ENCODE measurements at regions not wholly inside any gene's neighbourhood (a gene's known extent, or its start where the extent isn't known, plus 50 kb on each side); places are given as distances from the start of the nearest gene placed in this dataset.

DNA sequence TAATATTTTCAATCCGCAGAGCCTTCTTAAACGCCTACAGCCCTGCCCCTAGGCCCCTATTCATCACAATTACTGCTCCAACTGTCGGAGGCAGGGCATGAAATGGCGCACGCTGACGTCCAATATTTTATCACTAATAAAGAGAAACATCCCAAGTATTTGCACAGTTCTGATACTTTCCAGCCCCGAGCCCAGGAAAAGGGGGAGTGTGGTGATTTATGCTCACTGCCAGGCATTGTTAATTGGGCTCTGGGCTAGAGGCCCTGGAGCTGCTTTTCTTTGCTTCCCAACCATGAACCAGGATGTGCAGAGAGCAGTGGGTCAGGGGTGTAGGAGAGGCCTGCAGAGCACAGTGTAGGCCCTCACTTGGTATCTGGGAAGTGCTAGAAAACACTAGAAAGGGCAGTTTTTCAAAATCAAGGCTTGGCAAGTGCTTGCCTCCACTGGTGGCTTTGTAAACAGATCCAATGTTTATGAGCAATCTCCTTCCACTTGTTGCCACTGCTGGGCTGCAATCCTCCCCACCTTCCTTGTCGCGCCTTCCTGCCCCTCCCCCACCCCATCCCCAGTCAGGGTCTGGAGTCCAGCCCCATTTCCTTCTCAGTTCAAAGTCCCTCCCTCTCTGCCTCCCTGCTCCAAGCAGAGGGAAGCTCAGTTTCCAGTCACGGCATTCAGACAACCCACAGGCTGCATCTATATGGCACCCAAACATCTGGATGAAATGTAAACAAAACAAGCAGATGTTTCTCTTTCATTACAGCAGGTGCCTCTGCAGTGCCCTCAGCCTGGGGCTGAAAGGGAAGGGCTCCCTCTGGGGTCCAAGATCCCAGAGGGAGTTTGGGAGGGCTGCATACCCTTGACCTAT lies 83.9 kb upstream of the PKDCC start:
- Histone ChIP-seq H3K27me3 (ENCODE audit: insufficient read depth in 3 of 3, low read length in 2 of 3) (no peaks in the 10 kb centered on the region), H3K27ac (no peak overlapping the region), H3K9me3 (no peaks in the 10 kb centered on the region), H3K4me3 (no peak overlapping the region), H3K4me1 (peaks cover 28% of the 10 kb centered on the region), H3K36me3 (ENCODE audit: insufficient read depth in 1 of 2, low read depth in 1 of 2) (no peaks in the 10 kb centered on the region)
- DNase-seq (peak; percentile 53 to 59), ATAC-seq (no peak)
- 56 to 73% (median 62%) methylated on average over 10 of the region's 10 CpGs for WGBS, 3 donors
- TF ChIP-seq, protein P1, sequence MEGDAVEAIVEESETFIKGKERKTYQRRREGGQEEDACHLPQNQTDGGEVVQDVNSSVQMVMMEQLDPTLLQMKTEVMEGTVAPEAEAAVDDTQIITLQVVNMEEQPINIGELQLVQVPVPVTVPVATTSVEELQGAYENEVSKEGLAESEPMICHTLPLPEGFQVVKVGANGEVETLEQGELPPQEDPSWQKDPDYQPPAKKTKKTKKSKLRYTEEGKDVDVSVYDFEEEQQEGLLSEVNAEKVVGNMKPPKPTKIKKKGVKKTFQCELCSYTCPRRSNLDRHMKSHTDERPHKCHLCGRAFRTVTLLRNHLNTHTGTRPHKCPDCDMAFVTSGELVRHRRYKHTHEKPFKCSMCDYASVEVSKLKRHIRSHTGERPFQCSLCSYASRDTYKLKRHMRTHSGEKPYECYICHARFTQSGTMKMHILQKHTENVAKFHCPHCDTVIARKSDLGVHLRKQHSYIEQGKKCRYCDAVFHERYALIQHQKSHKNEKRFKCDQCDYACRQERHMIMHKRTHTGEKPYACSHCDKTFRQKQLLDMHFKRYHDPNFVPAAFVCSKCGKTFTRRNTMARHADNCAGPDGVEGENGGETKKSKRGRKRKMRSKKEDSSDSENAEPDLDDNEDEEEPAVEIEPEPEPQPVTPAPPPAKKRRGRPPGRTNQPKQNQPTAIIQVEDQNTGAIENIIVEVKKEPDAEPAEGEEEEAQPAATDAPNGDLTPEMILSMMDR (IDR thresholded peaks at IDR 0.05) = no peak
- intact Hi-C loops (cut with DNase I) = no loop called here

DNA sequence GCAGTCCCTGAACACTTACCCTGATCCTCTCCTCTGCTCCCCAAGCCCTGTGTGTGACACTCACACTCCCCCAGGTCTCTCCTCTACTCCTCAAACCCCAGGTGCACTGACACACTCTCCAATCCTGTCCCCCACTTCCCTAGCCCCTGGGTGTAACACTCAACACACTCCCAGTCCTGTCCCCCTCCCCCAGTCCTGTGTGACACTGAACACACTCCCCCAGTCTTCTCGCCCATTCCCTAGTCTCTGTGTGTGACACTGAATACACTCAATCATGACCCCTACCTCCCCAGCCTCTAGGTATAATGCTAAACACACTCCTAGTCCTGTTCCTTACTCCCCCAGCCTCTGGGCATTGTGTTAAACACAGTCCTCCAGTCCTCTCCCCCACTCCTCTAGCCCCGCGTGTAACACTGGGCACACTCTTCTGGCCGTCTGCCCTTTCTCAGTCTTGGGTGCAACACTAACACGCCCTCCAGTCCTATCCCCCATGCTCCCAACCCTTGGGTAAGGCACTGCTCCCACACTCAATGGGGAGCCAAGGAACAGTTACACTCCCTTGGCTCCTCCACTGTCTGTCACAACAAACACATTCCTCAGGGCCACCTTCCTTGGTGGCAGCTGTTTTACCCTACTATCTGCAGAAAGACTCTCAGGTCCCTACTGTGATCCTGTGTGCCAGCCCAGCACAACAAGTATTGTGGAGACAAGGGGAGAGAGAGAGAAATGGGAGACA lies 82.5 kb upstream of the PKDCC start:
- intact Hi-C loops (cut with DNase I) = loop anchor here in 1 of 2 donors (5.0 kb wide), 2 partner anchors 33 to 82 kb away; partner anchors contain the start of gene PKDCC
- TF ChIP-seq, protein P1 (IDR thresholded peaks at IDR 0.05) = no peak
- DNase-seq (no peak), ATAC-seq (peak; percentile 2 to 40 (median 24))
- no peaks in the 10 kb centered on the region for H3K36me3 ChIP-seq (ENCODE audit: insufficient read depth in 1 of 2, low read depth in 1 of 2)
- no peak overlapping the region for H3K4me3 ChIP-seq
- H3K27me3 ChIP-seq (ENCODE audit: insufficient read depth in 3 of 3, low read length in 2 of 3) = no peaks in the 10 kb centered on the region
- WGBS, 3 donors = 73 to 90% (median 86%) methylated on average over 5 of the region's 5 CpGs
- no peaks in the 10 kb centered on the region for H3K9me3 ChIP-seq
- H3K4me1 ChIP-seq = peaks cover 28% of the 10 kb centered on the region
- H3K27ac ChIP-seq = peak overlapping the region; percentile 28

DNA sequence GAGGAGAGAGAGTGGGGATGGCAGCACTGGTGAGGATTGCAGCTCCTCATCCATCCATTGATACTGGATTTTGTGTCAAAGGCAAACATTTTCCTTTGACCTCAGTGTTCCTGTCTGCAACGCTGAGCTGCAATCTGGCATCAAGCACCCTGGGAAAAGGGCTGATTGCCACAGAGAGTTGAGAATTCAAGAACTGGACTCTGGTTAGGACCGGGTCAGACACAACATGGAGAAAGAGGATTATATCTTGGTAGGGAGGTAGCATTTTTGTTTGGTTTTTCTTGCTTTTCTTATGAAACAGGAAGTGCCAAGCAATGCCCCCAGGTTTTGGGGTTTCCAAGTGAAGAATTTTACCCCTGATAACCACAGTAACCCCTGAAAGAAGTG lies 81.9 kb upstream of the PKDCC start:
- H3K9me3 ChIP-seq = no peaks in the 10 kb centered on the region
- no peaks in the 10 kb centered on the region for H3K27me3 ChIP-seq (ENCODE audit: insufficient read depth in 3 of 3, low read length in 2 of 3)
- H3K4me3 ChIP-seq = no peak overlapping the region
- 23 to 41% (median 34%) methylated on average over 2 of the region's 2 CpGs for WGBS, 3 donors
- H3K4me1 ChIP-seq = peaks cover 28% of the 10 kb centered on the region
- TF ChIP-seq, protein P1 (IDR thresholded peaks at IDR 0.05) = no peak
- peak; percentile 13 to 64 (median 36) for ATAC-seq
- DNase-seq = peak; percentile 59 to 76
- no peaks in the 10 kb centered on the region for H3K36me3 ChIP-seq (ENCODE audit: insufficient read depth in 1 of 2, low read depth in 1 of 2)
- peak overlapping the region; percentile 28 for H3K27ac ChIP-seq
- intact Hi-C loops (cut with DNase I) = loop anchor here in 1 of 2 donors (5.0 kb wide), 2 partner anchors 34 to 81 kb away; partner anchors contain the start of gene PKDCC

DNA sequence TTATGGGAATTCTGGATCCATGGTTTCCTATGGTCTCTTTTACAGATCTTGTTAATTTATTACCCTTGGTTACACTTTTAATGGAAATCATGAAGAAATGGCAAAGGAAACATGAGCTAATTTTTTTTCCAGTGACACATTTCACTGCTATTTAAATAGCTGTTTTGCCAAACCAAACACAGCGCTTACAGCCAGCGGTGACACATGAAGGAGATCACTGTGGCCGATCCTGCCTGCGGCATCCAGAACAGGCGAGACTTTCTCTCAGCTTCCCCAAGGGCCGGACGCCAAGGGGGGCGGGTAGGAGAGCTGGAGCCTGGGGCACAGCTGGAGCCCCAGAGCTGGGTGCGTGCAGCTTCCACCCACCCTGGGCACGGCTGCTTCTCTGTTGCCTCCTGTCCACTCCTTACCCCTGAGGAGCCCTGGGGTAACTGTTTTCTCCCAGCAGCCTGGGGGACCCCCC lies 81.4 kb upstream of the PKDCC start:
- WGBS, 3 donors = 17 to 30% (median 22%) methylated on average over 10 of the region's 10 CpGs
- peak; percentile 91 to 95 (median 92) for ATAC-seq
- TF ChIP-seq, protein P1 (IDR thresholded peaks at IDR 0.05) = no peak
- Histone ChIP-seq H3K9me3 (no peaks in the 10 kb centered on the region), H3K4me3 (no peak overlapping the region), H3K4me1 (peaks cover 28% of the 10 kb centered on the region), H3K36me3 (ENCODE audit: insufficient read depth in 1 of 2, low read depth in 1 of 2) (no peaks in the 10 kb centered on the region), H3K27ac (peak overlapping the region; percentile 64), H3K27me3 (ENCODE audit: insufficient read depth in 3 of 3, low read length in 2 of 3) (no peaks in the 10 kb centered on the region)
- intact Hi-C loops (cut with DNase I) = loop anchor here in 1 of 2 donors (5.0 kb wide), 2 partner anchors 34 to 81 kb away; partner anchors contain the start of gene PKDCC
- DNase-seq = peak; percentile 92 to 94
